Stimulated activated CD4-positive, alpha-beta T cell treated with anti-CD3 and anti-CD28 coated beads, Interleukin-4, amount 100 ng/mL, for 1 hour (primary cell): ENCODE measurements at regions not wholly inside any gene's neighbourhood (a gene's known extent, or its start where the extent isn't known, plus 50 kb on each side); places are given as distances from the start of the nearest gene placed in this dataset.
"Not testable (repeated sequence)": the region's sequence is repeated elsewhere in the genome, so short reads cannot be mapped to it uniquely, and the experiment has no call there.

Experiments used
- DNase-seq: peaks from one replicate; pipeline ENCODE4 v3.0.0-alpha.2; 2020

- no peak for DNase-seq
Measured at GRCh38 chr6:139917951-139918630, 543.6 kb upstream of the CITED2 start.

GRCh38 chr6:139914910-139915309 lies 540.5 kb upstream of the CITED2 start:
- DNase-seq = no peak

- DNase-seq = no peak
Measured at GRCh38 chr6:139912735-139913400, 538.4 kb upstream of the CITED2 start.

- DNase-seq = no peak
Measured at GRCh38 chr6:139909992-139910391, 535.5 kb upstream of the CITED2 start.

GRCh38 chr6:139905404-139906052 lies 531.1 kb upstream of the CITED2 start:
- DNase-seq = no peak

- DNase-seq = no peak
Measured at GRCh38 chr6:139904568-139904967, 530.1 kb upstream of the CITED2 start.

- no peak for DNase-seq
Measured at GRCh38 chr6:139904158-139904533, 529.7 kb upstream of the CITED2 start.

- DNase-seq = no peak
Measured at GRCh38 chr6:139903411-139904157, 529.1 kb upstream of the CITED2 start.

GRCh38 chr6:139895205-139895793 lies 520.9 kb upstream of the CITED2 start:
- no peak for DNase-seq

GRCh38 chr6:139894271-139894670 lies 519.8 kb upstream of the CITED2 start:
- DNase-seq = no peak

- no peak for DNase-seq
Measured at GRCh38 chr6:139891471-139891870, 517.0 kb upstream of the CITED2 start.

GRCh38 chr6:139888681-139889122 lies 514.3 kb upstream of the CITED2 start:
- DNase-seq = no peak

- no peak for DNase-seq
Measured at GRCh38 chr6:139887275-139887674, 512.8 kb upstream of the CITED2 start.

- DNase-seq = no peak
Measured at GRCh38 chr6:139886396-139886795, 511.9 kb upstream of the CITED2 start.

GRCh38 chr6:139885909-139886308 lies 511.5 kb upstream of the CITED2 start:
- DNase-seq = no peak

GRCh38 chr6:139883776-139884175 lies 509.3 kb upstream of the CITED2 start:
- DNase-seq = no peak

GRCh38 chr6:139882977-139883728 lies 508.7 kb upstream of the CITED2 start:
- DNase-seq = no peak

- DNase-seq = no peak
Measured at GRCh38 chr6:139882234-139882633, 507.8 kb upstream of the CITED2 start.

GRCh38 chr6:139881728-139882211 lies 507.3 kb upstream of the CITED2 start:
- DNase-seq = no peak

GRCh38 chr6:139881236-139881635 lies 506.8 kb upstream of the CITED2 start:
- DNase-seq = no peak

- no peak for DNase-seq
Measured at GRCh38 chr6:139879823-139880356, 505.4 kb upstream of the CITED2 start.

GRCh38 chr6:139879241-139879640 lies 504.8 kb upstream of the CITED2 start:
- DNase-seq = not testable (repeated sequence)
